Daoy (cell line): ENCODE measurements at regions not wholly inside any gene's neighbourhood (a gene's known extent, or its start where the extent isn't known, plus 50 kb on each side); places are given as distances from the start of the nearest gene placed in this dataset.

ENCODE experiments used
- DNase-seq: peaks from one replicate; pipeline ENCODE4 v3.0.0-alpha.2; 2015; ENCODE audit warnings: low read depth

- DNase-seq = no peak
These were observed 89.6 kb upstream of the SHB start for GRCh38 chr9:38158628-38159027.

GRCh38 chr9:38157711-38158110 lies 88.7 kb upstream of the SHB start:
- no peak for DNase-seq

- peak; percentile 64 for DNase-seq
These were observed 85.7 kb upstream of the SHB start for GRCh38 chr9:38154501-38155421.

GRCh38 chr9:38153910-38154291 lies 84.9 kb upstream of the SHB start:
- no peak for DNase-seq

GRCh38 chr9:38153152-38153909 lies 84.3 kb upstream of the SHB start:
- no peak for DNase-seq

- DNase-seq = no peak
These were observed 80.6 kb upstream of the SHB start for GRCh38 chr9:38149647-38150046.

- DNase-seq = no peak
These were observed 77.8 kb upstream of the SHB start for GRCh38 chr9:38146844-38147243.

GRCh38 chr9:38145526-38146053 lies 76.6 kb upstream of the SHB start:
- DNase-seq = no peak

- peak; percentile 89 for DNase-seq
These were observed 75.4 kb upstream of the SHB start for GRCh38 chr9:38144421-38144820.

GRCh38 chr9:38141746-38142591 lies 72.9 kb upstream of the SHB start:
- peak; percentile 80 for DNase-seq

- DNase-seq = no peak
These were observed 69.2 kb upstream of the SHB start for GRCh38 chr9:38138276-38138675.

GRCh38 chr9:38137342-38137741 lies 68.3 kb upstream of the SHB start:
- no peak for DNase-seq

GRCh38 chr9:38136386-38136785 lies 67.4 kb upstream of the SHB start:
- DNase-seq = no peak

- DNase-seq = no peak
These were observed 65.7 kb upstream of the SHB start for GRCh38 chr9:38134611-38135237.

GRCh38 chr9:38133595-38133994 lies 64.6 kb upstream of the SHB start:
- no peak for DNase-seq

- no peak for DNase-seq
These were observed 63.9 kb upstream of the SHB start for GRCh38 chr9:38132956-38133355.

- DNase-seq = no peak
These were observed 62.7 kb upstream of the SHB start for GRCh38 chr9:38131729-38132128.

GRCh38 chr9:38130724-38131123 lies 61.7 kb upstream of the SHB start:
- no peak for DNase-seq

GRCh38 chr9:38129366-38129765 lies 60.3 kb upstream of the SHB start:
- no peak for DNase-seq

- DNase-seq = no peak
These were observed 59.8 kb upstream of the SHB start for GRCh38 chr9:38128752-38129270.

GRCh38 chr9:38127271-38127839 lies 58.3 kb upstream of the SHB start:
- DNase-seq = peak; percentile 73
